ENCODE measurements at regions not wholly inside any gene's neighbourhood (a gene's known extent, or its start where the extent isn't known, plus 50 kb on each side); places are given as distances from the start of the nearest gene placed in this dataset.
A peak's percentile ranks its signal among the peaks of the same experiment; 100 is the strongest.
"Not testable (repeated sequence)": the region's sequence is repeated elsewhere in the genome, so short reads cannot be mapped to it uniquely, and the experiment has no call there.

DNA sequence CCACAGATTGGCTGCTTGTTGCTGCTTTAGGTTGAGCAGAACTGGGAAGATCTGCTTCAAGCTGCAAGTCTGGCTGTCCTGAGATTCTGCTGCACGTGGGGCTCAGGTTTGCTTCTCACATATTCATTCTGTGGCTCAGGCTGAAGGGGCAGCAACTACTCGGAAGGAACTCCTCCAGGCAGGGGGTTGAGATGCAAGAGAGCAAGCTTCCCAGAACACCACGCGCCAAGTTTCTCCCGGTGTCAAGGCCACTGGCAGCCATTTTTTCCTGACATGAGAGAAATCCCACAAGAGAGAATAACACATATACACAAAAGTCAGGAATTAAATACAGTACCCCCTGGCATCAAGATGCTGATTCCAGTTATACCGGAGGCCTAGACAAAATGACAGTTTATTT is 887.6 kb upstream of the SLC10A2 start:
- no peak for DNase-seq (ENCODE audit: low read depth, low spot score)

DNA sequence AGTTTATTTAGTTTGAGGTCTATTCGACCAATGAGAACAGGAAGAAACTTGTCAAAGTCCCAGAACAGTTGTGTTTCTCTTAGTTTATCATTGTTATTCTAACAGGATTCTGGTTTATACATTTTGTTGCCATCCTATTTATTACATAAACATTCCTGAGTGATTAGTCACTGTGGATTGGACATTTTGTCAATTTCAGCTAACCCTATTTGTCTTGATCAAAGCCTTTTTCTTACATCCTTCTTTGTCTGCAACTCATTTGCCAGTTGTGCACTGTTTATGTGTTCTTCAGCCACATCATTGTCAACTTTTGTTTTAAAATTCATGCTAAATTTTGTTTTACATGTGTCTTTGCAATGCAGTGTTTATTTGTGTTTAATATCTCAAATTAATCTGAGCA is 886.0 kb upstream of the SLC10A2 start:
- DNase-seq (ENCODE audit: low read depth, low spot score): no peak

DNA sequence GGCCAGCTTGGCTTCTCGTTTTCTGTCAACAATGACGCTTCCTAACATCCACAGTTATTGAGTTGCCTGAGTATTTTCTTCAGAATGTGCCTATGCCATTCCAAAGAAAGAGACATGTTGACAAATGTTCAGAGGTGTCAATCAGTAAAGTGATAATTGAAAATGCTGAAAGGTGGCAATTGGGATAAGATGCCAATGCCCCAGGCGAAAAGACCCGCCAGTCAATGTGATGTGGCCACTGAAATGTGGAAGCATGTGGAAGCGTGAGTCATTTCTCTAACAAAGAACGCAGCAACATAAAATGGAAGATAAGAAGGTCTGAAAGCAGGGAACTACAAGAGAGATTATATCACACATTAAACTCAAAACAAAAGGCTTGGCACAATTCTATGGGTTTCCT is 882.2 kb upstream of the SLC10A2 start:
- peak; percentile 79 for DNase-seq (ENCODE audit: low read depth, low spot score)

DNA sequence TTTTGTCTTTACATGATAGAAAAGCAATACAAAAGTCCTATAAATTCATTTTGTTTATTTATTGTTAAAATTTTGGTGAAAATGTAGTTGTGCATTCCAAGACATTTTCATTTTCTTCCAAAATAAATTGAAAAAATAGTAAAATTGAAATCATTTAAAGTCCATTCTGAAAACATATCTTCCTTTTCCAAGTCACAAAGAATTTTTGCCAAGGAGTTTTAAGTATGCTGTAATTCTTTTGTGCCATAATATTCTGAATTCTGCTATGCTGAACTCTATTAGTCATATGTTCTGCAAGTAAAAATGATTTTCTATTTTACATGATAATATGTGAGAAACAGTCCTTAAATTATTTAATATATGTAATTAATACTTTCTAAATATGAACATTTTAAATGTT is 879.6 kb upstream of the SLC10A2 start:
- DNase-seq (ENCODE audit: low read depth, low spot score): peak; percentile 14

DNA sequence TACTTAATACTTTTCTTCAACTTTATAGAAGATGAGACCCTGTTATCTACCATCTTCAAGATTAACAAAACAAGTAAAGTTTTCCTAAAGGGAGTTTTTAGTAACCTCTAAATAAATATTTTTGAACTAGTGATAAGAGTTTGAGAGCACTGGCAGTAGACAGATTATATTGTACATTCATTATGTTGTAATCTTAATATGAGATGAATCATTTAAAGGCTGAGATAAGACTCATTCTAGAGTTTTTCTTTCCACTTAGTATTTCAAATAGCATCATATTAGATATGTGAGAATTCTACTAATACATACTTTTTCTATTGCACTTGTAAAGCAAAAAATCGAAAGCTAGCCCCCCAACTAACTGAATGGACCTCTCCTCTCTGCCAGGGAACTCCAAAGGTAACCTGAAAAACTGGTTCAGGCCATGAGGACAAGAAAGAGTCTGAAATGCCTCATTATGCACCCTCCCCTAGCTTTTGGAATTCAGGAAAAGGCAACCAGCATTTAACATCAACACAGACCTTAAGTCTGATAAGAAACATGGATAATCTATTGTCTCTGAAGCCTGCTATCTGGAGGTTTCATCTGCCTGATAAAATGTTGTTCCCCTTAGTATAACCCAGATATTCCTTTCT is 875.4 kb upstream of the SLC10A2 start:
- DNase-seq (ENCODE audit: low read depth, low spot score): no peak

DNA sequence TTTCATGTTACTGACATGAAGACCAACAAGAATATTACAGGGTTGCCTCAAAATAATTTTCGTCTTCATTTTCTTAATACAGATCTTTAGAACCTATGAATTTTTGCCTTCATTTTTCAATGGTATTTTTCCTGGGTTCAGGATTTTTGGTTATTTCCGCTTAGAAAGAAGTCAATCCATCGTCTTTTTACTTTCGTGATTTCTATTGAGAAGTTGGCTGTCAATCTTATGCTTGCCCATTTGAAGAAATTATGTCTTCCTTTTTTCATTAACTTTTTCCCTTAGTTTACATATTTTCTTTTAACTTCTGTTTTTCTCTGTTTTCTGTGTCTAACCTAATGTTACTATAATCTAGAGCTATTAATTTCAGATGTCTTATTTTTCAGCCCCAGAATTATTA is 868.9 kb upstream of the SLC10A2 start:
- no peak for DNase-seq (ENCODE audit: low read depth, low spot score)

DNA sequence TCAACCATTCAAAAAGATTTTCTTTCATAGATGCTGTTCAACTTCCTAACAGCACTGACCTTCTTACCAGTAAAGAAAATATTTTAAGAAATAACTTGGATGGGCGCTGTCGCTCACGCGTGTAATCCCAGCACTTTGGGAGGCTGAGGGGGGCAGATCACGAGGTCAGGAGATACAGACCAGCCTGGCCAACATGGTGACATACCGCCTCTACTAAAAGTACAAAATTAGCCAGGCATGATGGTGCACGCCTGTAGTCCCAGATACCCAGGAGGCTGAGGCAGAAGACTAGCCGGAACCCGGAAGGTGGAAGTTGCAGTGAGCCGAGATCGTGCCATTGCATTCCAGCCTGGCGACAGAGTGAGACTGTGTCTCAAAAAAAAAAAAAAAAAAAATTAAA is 865.7 kb upstream of the SLC10A2 start:
- no peak for DNase-seq (ENCODE audit: low read depth, low spot score)

DNA sequence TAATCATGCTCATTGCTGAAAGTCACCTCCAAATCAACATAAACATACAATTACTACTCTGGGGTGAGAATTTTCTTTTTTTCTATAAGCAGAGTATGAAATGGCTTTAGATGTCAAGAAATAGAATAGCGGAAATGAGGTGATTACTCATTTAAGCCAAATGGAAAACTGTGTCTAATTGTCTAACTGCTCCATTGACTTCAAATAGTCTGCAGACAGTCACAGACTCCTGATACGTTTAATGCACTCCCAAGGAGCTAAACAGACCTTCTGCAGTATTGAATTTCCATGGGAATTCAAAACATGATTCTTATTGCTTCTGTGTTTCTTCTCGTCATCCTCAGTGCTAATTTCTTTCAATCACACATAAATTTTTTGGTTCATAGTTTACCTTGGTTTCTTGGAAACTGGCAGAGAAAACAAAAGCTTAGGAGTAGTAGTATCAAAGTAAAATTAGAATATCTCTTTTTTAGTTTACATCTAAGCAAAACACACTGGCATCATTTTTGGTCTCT is 865.2 kb upstream of the SLC10A2 start:
- DNase-seq (ENCODE audit: low read depth, low spot score): no peak

DNA sequence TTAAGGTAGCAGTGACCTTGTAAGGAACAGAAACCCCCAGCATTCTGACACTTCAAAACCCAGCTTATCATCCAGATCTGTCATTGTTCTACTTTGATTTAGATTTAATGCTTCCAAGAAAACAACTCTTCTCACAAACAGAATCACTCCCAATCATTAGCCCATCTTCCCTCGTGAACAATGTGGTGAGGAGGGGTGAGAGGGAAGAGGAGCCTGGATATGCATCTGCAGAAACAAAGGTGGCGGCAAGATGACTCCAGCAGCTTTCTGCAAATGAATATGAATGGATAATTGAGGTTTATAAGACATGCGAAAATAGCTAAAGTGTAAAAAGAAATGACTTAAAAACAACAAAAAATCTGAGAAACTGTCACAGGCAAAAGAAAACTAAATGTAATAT is 859.9 kb upstream of the SLC10A2 start:
- DNase-seq (ENCODE audit: low read depth, low spot score): no peak

DNA sequence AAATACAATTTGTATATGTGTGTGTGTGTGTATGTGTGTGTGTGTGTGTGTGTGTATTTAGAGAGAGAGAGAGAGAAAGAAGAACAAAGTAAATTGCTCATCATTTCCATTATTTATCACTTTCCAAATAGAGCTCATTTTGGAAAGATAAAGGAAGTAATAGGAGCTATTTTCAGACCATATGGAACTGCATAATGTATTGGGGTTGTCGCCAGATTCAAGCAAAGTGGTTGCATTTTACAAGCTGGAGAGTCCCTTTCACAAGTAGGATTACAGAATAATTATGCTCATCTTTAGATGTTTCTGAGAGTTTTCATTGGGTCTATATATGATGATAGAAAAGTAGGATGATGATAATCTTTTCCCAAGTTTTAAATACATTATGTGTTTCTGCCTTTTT is 842.7 kb upstream of the SLC10A2 start:
- no peak for DNase-seq (ENCODE audit: low read depth, low spot score)

DNA sequence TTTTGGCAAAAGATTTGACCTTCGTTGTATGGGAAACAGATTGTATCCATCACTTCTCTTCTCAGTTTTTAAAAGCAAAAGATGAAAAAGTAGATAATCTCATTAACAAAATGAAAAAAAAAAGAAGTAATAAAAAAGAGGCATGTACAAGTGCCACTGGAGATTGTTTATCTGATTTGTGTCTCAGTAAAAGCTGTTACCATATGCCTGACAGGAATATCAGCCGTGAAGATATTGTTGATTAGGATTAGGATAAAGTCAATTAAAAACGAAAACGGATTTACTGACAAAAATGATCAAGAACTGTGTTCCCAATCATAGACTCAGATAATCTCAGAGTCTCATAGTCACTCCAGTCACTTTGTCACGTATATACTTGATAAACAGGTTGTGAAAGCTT is 842.1 kb upstream of the SLC10A2 start:
- no peak for DNase-seq (ENCODE audit: low read depth, low spot score)

DNA sequence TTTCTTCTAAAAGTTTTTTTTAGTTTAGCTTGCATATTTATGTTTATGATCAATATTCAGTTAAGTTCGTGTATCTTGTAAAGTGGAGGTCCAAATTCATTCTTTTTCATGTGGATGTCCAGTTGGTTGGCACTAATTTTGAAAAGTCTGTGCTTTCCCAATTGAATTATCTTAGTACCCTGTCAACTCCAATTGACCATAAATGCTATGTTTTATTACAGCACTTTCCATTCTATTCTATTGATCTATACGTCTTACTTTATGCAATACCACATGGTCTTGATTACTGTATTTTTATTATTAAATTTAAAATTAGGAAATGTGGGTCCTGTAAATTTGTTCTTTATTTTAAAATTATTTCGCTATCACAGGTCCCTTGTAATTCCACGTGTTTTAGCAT is 837.6 kb upstream of the SLC10A2 start:
- no peak for DNase-seq (ENCODE audit: low read depth, low spot score)

DNA sequence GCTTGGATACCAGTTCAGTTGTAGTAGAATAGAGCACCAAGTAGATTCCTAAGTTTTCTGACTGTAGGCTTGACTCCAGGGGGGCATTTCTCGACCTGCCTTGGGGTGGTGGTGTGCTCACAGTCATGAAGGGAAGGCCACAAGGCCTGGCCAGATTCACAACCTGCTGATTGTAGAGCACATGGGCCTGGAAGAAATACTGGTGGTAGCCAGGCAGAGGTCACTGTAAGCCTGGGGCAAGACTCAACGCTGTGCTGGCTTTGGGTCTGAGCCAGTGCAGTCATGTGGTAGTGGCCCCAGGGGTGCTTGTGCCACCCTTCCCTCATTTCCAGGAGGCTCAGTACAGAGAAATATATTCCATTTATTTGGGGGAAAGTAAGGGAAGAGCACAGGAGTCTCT is 832.3 kb upstream of the SLC10A2 start:
- DNase-seq (ENCODE audit: low read depth, low spot score): no peak

DNA sequence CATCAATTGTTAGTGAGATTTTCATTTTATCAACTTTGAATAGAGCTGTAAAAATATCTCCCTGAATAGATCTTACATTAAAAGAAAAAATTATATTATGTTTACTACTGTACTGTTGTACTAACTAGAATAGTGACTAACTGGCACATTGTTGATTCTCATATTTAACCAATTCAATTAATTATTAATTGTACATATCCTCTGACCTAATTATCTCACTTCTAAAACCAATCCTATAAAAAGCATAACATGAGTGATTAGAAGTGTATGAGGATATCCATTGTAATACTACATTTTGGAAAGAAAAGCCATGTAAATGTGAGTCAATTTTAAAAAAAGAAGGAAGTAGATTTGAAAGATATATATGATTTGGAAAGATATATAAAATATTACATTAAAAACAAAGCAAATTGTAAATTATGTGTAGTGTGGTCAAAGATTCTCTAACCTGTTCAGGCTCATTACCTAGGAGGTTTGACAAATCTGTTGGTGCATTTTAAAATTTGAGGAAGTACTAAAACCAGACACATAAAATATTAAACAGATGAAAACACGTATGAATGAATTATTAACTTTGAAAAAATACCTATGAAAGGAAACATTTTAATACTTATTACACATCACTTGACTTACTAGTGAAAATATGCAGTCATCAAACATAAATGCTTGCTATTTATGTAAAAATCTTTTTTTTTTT is 829.8 kb upstream of the SLC10A2 start:
- no peak for DNase-seq (ENCODE audit: low read depth, low spot score)

DNA sequence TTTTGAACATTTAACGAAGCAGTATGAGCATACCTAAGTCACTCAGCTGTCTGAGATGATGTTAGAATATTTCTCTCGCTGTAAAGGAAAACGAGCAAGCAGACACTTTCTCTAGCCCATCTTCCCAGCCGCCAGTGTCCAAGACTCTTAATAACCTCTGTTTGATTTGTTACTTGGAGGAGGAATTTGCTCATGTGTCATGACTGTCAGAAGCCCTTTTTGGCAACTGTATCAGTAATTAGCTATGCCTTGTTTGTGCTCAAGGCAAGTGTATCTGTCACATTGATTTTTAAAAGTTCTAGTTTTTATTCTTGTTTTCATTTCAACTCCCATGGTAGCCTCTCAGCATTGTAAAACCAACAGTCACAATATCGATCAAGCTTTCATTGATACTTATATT is 828.4 kb upstream of the SLC10A2 start:
- DNase-seq (ENCODE audit: low read depth, low spot score): no peak

DNA sequence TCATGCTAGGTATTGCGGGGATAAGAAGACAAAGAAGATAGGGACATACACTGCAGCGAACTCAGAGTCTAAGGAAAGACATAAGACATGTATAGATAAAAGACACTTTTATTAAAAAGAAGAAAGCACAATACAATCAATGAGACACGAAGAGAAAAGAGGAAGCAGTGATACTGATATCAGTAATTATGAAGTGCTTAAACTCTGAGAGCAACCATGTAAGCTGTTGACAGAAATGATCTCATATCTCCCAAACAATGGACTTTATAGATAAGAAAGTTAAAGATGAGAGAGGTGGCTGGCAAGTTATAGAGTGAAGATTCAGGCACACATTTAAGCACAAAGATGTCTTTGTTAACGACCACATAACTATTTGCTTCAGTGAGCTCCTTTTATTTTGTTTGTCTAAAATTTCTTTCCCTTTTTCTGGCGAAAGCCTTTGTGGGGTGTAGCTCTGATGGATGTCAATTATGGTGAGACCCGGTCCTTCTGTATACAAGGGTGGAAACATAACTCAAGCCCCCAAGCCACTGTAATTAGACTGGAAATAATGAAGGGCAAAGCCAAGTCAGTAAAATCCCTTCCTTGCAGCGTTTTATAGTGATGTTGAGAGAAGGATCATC is 818.0 kb upstream of the SLC10A2 start:
- no peak for DNase-seq (ENCODE audit: low read depth, low spot score)

DNA sequence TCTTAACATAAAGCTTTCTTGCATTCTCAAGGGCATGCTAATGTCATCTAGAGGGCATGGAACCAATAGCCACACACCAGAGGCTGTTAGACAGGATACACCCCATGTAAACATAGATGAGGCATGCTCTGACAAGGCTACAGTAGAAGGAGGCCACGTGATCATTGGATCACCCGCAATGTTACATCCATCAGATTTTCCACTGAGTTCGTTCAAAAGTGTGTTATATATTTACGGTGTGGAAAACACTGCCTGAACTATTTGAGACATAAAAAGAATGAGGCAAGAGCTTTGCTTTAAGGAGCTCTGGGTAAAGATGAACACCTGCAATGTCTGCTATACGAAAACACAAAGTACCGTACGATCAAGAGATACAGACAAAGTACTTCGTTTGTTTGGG is 817.5 kb upstream of the SLC10A2 start:
- peak; percentile 36 for DNase-seq (ENCODE audit: low read depth, low spot score)

DNA sequence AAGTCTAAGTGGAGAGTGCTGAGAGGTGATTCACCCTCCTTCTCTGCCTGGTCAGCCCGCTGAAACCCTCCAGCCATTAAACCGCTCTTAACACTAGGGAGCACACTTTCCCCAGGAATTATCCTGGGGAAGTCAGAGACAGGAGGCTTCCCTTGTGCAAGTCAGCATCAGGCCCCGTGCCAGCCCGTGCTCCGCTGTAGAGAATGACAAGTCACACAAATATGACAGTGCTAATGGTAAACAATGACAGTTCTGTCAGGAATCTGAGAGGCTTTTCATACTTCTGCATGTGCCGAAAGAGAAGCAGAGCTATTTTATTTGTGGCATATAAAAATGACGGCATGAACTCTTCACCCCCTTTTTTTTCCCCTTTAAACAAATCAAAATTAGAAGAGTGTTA is 816.9 kb upstream of the SLC10A2 start:
- DNase-seq (ENCODE audit: low read depth, low spot score): peak; percentile 98

DNA sequence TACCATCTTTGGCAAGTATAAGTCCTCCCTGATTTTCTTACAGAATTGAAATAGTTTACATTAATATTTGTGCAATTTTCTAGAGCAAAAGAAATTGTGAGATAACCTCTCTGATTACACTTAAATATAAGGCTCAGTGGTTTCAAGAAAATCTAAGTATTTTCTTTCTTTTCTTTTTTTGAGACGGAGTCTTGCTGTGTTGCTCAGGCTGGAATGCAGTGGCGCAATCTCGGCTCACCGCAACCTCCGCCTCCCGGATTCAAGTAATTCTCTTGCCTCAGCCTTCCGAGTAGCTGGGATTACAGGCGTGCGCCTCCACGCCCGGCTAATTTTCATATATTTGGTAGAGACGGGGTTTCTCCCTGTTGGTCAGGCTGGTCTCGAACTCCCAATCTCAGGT is 813.9 kb upstream of the SLC10A2 start:
- not testable (repeated sequence) for DNase-seq (ENCODE audit: low read depth, low spot score)

DNA sequence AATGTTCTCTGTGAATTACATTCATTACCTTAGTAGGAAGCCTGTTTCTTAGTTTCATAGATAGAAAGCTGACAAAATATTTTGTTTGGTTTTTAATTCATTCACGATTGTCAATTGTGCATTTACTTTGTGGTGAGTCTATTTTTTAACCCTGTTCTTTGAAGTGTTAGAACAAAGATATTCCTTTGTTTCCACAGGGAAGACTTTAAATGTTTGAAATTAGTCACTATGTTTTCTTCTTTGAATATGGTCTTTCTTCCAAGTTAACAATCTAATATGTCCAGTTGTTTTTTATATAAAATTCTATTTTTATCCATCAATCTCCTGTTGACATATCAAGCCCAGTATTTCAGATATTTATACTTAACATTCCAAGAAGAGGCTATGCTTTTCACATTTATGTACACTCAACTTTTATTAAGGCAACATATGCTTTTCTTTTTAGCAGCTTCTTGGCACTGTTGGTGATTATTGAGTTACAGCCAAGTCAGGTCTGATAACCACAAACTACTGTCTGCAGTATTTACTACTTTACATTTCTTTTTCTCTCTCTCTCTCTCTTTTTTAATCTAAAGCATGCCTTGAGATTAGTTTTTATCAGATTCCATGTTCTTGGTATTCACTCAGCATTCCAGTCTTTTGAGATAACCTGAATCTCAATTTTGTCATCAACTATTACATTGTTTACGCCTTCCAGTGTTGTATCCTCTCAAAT is 812.8 kb upstream of the SLC10A2 start:
- peak; percentile 23 for DNase-seq (ENCODE audit: low read depth, low spot score)

DNA sequence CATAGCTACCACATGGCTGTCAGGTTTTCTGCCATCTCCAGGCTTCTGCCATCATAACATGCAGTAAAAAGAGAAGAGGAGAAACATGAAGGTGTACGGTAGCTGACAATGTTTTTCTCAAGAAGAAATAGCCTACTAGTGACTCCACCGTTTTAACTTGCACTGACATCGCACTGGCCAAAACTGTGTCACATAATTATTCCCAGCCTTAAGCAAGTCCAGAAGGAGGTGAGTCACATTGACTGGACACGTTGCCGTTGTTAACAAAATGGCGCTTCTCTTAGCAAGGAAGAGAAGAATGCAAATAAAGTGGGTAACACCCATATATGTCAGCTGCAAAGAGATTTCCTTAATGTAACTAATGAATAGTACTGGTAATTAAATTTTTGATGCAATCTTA is 810.4 kb upstream of the SLC10A2 start:
- no peak for DNase-seq (ENCODE audit: low read depth, low spot score)

DNA sequence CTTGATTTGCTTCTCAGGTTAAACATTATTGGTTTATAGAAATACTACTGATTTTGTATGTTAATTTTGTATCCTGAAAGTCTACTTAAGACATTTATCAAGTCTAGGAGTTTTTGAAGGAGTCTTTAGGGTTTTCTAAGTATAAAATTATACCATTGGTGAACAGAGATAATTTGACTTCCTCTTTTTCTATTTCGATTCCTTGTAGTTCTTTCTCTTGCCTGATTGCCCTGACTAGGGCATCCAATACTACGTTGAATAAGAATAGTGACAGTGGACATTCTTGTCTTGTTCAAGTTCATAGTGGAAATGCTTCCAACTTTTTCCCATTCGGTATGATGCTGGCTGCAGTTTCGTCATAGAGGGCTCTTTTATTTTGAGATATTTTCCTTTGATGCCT is 807.5 kb upstream of the SLC10A2 start:
- DNase-seq (ENCODE audit: low read depth, low spot score): no peak
